ENCODE measurements at regions not wholly inside any gene's neighbourhood (a gene's known extent, or its start where the extent isn't known, plus 50 kb on each side); places are given as distances from the start of the nearest gene placed in this dataset.
"Not testable (repeated sequence)": the region's sequence is repeated elsewhere in the genome, so short reads cannot be mapped to it uniquely, and the experiment has no call there.

DNA sequence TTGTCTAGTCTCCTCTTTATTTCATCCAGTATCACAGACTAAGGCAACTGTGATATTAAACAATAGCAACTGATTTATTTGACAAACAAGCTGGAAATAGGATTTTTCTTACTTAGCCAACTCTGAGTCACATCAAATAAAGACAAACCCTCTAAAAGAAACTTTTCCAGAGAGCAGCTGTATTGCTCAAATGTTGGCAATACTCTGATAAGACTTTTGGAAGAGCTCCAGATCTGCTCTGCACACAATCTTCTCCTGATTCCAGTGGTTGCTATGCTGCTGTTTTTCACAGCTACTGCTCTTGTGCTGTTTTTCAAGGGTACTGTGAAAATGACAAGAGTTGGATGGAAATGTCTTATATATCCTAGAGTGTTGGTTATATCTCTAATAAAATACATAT, 1479.2 kb downstream of the SLITRK5 start:
- no peak for DNase-seq (ENCODE audit: extremely low read depth, low read depth, low spot score)

- DNase-seq (ENCODE audit: extremely low read depth, low read depth, low spot score), result no peak
Measured at GRCh38 chr13:89153941-89154340, 1482.8 kb downstream of the SLITRK5 start.

GRCh38 chr13:89163096-89163495, 1491.9 kb downstream of the SLITRK5 start:
- no peak for DNase-seq (ENCODE audit: extremely low read depth, low read depth, low spot score)

DNA sequence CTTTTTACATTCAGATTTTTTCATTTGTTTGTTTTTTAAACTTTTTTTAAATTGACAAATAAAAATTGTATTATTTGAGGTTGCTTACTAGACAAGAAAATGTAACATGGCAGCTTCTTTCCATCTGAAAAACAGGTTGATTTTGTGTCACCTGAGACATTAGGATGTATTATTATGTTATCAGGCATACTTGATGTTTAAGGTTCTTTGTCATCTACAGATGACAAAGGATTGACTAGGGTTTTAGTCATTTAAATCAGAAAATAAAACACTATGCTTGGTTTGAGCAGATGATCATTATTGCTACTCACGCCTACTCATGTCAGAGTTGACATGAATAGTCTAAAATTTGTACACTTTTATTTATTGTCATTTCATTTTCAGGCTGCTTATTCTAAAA, 1494.5 kb downstream of the SLITRK5 start:
- DNase-seq (ENCODE audit: extremely low read depth, low read depth, low spot score), result no peak

DNA sequence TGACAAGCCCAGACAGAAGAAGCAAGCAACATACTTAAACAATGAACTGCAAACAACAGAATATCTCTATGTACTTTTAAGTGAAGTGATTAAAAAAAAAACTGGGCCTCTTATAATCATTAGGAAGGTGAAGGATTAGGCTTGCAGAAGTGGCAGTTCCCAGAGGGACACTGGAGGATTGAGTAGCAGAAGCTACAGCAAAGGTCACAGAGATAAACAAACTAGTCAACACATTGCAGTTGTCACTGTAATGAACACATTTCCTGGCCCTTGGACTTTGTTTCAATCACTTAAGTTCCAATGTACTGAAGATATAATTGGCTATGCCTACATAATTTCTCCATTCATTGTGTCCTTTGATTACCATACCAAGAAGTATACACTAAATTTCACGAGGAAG, 1498.8 kb downstream of the SLITRK5 start:
- DNase-seq (ENCODE audit: extremely low read depth, low read depth, low spot score), result no peak

DNA sequence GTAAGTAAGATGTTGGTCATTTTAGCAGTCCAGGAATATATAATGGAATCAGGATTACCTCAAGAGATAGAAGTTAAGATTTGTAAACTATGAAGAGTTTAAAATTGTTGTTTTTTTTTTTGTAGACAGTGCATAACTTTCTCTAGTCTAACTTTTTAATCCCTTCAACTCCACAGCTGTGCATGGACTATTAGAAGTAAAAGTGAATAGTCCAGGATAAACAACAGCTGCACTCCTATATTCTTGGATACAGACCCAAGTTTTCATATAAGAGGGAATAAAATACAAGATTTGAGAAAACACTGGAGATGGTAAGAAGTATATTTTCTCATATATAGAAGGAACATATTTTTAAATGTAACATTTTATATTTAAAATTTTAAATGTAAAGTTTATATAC, 1509.9 kb downstream of the SLITRK5 start:
- no peak for DNase-seq (ENCODE audit: extremely low read depth, low read depth, low spot score)

- no peak for DNase-seq (ENCODE audit: extremely low read depth, low read depth, low spot score)
Measured at GRCh38 chr13:89199138-89199537, 1528.0 kb downstream of the SLITRK5 start.

- no peak for DNase-seq (ENCODE audit: extremely low read depth, low read depth, low spot score)
Measured at GRCh38 chr13:89204435-89204834, 1533.3 kb downstream of the SLITRK5 start.

- DNase-seq (ENCODE audit: extremely low read depth, low read depth, low spot score), result no peak
Measured at GRCh38 chr13:89205856-89206520, 1534.8 kb downstream of the SLITRK5 start.

- no peak for DNase-seq (ENCODE audit: extremely low read depth, low read depth, low spot score)
Measured at GRCh38 chr13:89212186-89212585, 1541.0 kb downstream of the SLITRK5 start.

DNA sequence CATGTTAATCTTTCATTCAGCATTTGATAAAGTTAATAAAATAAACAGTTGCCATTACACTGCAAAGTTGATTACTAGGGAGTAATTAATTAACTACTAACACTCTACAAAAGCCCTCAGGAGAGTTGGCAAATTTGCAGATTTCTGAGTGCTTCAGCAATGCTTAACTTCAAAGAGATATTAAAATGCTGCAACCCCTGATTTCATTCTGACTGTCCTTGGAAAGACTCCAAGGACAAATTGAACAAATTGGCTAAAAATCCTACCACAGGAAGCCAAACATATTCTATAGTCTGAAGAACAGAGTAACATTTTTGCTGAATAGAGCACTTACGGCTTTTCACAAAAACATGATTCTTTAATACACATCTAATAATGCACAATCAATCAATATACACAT, 1543.0 kb downstream of the SLITRK5 start:
- DNase-seq (ENCODE audit: extremely low read depth, low read depth, low spot score), result no peak

DNA sequence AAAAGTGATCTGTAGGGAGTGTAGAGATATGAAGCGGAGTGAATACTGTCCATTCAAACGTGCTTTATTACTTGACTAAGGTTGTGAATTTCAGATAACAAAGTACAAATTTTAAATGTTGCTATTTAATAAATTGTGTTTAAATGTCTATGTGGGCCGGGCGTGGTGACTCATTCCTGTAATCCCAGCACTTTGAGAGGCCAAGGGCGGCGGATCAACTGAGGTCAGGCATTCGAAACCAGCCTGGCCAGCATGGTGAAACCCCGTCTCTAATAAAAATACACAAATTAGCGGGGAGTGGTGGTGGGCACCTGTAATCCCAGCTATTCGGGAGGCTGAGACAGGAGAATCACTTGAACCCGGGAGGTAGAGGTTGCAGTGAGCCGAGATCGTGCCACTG, 1544.1 kb downstream of the SLITRK5 start:
- not testable (repeated sequence) for DNase-seq (ENCODE audit: extremely low read depth, low read depth, low spot score)

DNA sequence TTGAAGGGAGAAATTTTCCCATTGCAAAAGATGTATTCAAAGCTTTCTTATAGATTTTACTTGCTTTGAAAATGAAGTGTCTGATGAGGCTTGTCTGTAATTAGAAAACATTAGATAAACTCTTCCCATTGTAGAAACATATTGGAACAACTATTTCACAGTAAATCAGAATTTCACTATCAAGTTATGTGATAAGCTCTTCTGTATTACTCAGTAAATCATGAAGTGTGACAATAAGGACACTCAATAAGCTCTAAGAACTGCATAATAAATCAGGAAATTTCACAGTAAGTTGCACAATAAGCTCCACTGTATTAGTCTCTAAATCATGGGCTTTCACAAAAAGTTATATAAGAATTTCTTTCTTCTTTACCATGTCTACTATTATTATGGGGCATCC, 1546.6 kb downstream of the SLITRK5 start:
- no peak for DNase-seq (ENCODE audit: extremely low read depth, low read depth, low spot score)

GRCh38 chr13:89221557-89222158, 1550.5 kb downstream of the SLITRK5 start:
- DNase-seq (ENCODE audit: extremely low read depth, low read depth, low spot score), result no peak

- DNase-seq (ENCODE audit: extremely low read depth, low read depth, low spot score), result no peak
Measured at GRCh38 chr13:89227356-89227755, 1556.2 kb downstream of the SLITRK5 start.

DNA sequence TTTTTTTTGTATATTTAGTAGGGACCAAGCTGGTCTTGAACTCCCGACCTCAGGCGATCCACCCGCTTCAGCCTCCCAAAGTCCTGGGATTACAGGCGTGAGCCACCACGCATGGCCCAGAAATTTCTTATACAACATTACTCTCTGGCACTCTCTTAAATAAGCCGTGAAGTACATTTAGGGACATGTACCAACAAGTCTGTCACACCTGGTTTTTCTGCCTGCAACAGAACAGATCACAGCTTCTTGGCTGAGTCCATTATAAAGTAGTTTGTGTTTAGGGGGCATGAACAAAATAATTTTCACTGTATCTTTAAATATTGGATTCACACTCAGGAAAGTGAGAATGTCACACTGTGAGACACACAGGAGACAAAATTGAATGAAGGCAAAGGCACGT, 1567.3 kb downstream of the SLITRK5 start:
- DNase-seq (ENCODE audit: extremely low read depth, low read depth, low spot score), result no peak

DNA sequence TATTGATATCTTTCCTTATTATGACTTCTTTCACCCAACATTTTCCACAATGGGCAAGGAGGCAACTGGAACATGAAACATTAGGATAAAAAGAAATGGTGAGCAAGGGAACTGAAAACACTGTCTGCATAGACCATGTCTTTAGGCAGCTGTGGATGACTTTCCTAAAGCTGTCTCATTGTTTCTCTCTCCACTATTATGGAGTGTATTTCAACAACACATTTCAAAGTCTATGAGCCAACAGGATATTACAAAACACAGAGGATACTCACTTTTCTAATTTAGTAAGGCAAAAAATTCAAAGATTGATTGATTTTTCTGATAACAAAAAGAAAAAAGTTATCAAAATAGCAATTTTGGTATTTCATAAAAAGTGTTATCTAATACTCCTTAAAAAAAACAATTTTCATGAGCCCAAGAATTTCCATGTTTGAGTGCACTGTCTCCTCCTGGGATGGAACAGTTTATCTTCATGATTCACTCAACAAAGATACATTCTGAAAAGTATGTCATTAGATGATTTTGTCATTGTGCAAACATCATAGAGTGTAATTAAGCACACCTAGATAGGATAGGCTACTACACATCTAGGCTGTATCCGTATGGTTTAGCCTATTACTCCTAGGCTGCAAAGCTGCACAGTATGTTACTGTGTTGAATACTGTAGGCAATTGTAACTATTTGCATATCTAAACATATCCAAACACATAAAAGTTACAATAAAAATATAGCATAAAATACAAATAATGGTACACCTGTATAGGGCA, 1568.4 kb downstream of the SLITRK5 start:
- DNase-seq (ENCODE audit: extremely low read depth, low read depth, low spot score), result no peak

DNA sequence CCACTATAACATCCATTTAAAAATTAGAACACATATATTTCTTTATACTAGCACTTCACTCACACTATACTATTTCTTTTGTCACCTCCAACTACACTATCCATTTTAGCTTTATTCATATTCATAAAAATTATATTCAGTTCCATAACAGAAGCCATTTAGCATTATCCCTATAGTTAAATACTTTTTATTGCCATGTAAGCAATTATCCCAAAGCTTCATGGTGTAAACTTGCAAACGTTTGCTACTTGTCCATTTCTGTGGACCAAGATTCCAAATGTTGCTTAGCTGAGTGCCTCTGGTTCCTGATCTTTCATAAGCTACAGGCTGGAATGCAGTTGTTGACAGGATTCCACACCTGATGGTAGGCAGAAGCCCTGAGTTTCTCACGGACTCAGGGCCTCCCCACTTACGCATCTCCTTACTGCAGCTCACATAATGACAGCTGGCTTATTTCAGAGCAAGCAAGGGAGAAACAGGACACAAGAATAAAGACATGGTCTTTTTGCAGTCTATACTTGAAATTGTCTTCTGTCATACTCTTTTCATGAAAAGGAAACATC, 1584.8 kb downstream of the SLITRK5 start:
- no peak for DNase-seq (ENCODE audit: extremely low read depth, low read depth, low spot score)

GRCh38 chr13:89267734-89268133, 1596.6 kb downstream of the SLITRK5 start:
- DNase-seq (ENCODE audit: extremely low read depth, low read depth, low spot score), result no peak

GRCh38 chr13:89269737-89270136, 1598.6 kb downstream of the SLITRK5 start:
- no peak for DNase-seq (ENCODE audit: extremely low read depth, low read depth, low spot score)

DNA sequence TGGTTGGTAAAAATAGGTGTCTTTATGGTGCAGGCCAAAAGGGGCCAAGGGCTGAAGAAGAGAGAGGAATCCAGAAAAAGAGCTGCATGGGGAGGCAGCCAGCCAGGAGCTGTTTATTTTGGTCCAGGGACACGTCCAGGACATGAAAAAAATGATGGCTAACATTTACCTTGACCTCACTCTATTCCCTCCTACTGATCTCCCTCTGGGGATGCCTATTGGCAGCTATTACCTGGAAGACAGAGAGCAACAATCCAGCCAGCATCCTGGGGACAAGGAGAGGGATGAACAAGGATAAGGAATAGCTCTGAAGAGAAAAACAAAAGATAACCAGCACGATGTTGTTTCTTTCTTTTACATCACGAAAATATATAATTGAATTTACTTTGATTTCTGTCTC, 1599.6 kb downstream of the SLITRK5 start:
- no peak for DNase-seq (ENCODE audit: extremely low read depth, low read depth, low spot score)

DNA sequence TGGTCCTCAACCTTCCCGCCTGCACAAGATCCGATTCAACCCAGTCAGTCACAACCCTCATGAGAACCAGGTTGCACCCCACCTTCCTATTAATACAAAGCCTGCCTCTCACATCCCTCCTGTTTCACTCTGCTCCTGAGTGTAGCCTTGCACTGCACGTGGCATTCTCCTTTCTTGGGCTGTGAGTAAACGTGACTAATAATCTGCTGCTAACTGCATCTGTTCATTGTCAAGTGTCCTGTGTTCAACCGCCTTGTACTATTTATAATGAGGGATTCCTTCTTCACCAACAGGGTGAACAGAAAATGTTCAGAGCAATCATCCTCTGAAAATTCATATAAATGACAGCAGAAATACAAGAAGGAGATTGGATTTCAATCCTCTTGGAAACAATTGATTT, 1608.2 kb downstream of the SLITRK5 start:
- no peak for DNase-seq (ENCODE audit: extremely low read depth, low read depth, low spot score)

All from glomerular endothelial cell (primary cell).